ENCODE measurements at regions not wholly inside any gene's neighbourhood (a gene's known extent, or its start where the extent isn't known, plus 50 kb on each side); places are given as distances from the start of the nearest gene placed in this dataset.

DNA sequence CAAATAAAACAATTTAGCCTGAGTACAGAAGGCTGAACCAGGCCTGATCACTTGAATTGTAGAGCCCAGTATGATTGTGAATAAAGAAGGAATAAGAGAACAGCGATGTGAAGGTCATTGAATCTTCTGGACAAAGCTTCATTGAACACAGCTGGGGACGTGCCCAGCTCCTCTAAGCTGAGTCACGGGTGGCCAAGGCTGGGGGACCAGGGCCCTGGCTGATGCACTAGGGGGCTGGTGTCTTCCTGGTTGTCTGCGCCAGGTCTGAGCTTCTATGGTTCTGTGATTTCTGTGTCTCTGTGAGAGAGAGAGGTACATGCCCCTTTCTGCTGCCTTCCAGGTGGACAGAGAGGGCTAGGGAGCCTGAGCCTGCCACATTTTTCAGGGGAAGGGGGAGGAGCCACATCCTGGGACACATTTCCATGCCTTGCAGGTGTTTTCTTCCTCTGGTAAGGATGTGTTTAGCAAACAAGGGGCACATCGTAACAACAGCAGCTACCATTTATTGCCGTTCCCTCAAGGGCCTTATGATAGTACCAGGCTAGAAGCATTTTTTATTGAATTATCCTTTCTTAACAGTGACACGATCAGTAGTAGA, 135.7 kb downstream of the C11orf91 start:
- TF ChIP-seq, protein P1, sequence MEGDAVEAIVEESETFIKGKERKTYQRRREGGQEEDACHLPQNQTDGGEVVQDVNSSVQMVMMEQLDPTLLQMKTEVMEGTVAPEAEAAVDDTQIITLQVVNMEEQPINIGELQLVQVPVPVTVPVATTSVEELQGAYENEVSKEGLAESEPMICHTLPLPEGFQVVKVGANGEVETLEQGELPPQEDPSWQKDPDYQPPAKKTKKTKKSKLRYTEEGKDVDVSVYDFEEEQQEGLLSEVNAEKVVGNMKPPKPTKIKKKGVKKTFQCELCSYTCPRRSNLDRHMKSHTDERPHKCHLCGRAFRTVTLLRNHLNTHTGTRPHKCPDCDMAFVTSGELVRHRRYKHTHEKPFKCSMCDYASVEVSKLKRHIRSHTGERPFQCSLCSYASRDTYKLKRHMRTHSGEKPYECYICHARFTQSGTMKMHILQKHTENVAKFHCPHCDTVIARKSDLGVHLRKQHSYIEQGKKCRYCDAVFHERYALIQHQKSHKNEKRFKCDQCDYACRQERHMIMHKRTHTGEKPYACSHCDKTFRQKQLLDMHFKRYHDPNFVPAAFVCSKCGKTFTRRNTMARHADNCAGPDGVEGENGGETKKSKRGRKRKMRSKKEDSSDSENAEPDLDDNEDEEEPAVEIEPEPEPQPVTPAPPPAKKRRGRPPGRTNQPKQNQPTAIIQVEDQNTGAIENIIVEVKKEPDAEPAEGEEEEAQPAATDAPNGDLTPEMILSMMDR (IDR thresholded peaks at IDR 0.05): no peak
- TF ChIP-seq POLR2A (IDR thresholded peaks at IDR 0.05): no peak
